HEK293 (cell line): ENCODE measurements at regions not wholly inside any gene's neighbourhood (a gene's known extent, or its start where the extent isn't known, plus 50 kb on each side); places are given as distances from the start of the nearest gene placed in this dataset.

Source experiments
- CTCF ChIA-PET: fragments of 350-600 bp; formaldehyde crosslinking; extraction: SDS; loops from one replicate; lab custom pipeline; 2021; ENCODE audit warnings: antibody characterized with exemption; lab: Yijun Ruan, JAX
- POLR2A ChIA-PET: fragments of 300-600 bp; formaldehyde crosslinking; extraction: SDS; loops from one replicate; lab custom pipeline; 2020; ENCODE audit warnings: antibody characterized with exemption, inconsistent platforms; lab: Yijun Ruan, JAX
- H3K27ac ChIP-seq: fragments of 200-500 bp; sonication (Bioruptor generic); 2 replicates; pipeline ENCODE4 v1.5.1; 2014; ENCODE audit warnings: low read depth, low read length, control low read depth, inconsistent platforms; ENCODE audit errors: extremely low read depth
- H3K36me3 ChIP-seq, 2 experiments: fragments of 200-500 bp in 1 of 2; sonication (Bioruptor generic) in 1 of 2; 1 replicate in 1 of 2; 2 replicates in 1 of 2; pipeline ENCODE4 v1.5.1; 2014 to 2017; ENCODE audit warnings: inconsistent platforms in 2 of 2, low read length in 2 of 2; ENCODE audit not compliant: control insufficient read depth in 2 of 2, insufficient read depth in 1 of 2
- H3K4me1 ChIP-seq: fragments of 200-500 bp; sonication (Bioruptor generic); 2 replicates; pipeline ENCODE4 v1.5.1; 2014; ENCODE audit warnings: mild to moderate bottlenecking, low read length, inconsistent platforms; ENCODE audit not compliant: control insufficient read depth, insufficient read depth
- H3K4me3 ChIP-seq: 2 replicates; pipeline ENCODE4 v1.5.1; 2011; ENCODE audit warnings: low read depth, mild to moderate bottlenecking, control low read depth, low read length, moderate library complexity
- H3K9me3 ChIP-seq: fragments of 200-500 bp; sonication (Bioruptor generic); 2 replicates; pipeline ENCODE4 v1.5.1; 2014; ENCODE audit warnings: low read depth, low read length, inconsistent platforms; ENCODE audit not compliant: control insufficient read depth, insufficient read depth
- EGR2 ChIP-seq: fragments of 450-650 bp; formaldehyde crosslinking; IDR thresholded peaks from 2 replicates; pipeline ENCODE4 v1.5.1; 2016; ENCODE audit warnings: low read depth, missing biosample characterization, missing genetic modification characterization
- KLF16 ChIP-seq: fragments of 450-650 bp; formaldehyde crosslinking; IDR thresholded peaks from 2 replicates; pipeline ENCODE4 v1.5.1; 2017; ENCODE audit warnings: missing biosample characterization, missing genetic modification characterization
- OSR2 ChIP-seq: fragments of 450-650 bp; formaldehyde crosslinking; IDR thresholded peaks from 2 replicates; pipeline ENCODE4 v1.5.1; 2016; ENCODE audit warnings: missing biosample characterization, missing genetic modification characterization
- RBAK ChIP-seq: fragments of 450-650 bp; formaldehyde crosslinking; IDR thresholded peaks from 2 replicates; pipeline ENCODE4 v1.5.1; 2016; ENCODE audit warnings: missing biosample characterization, missing genetic modification characterization
- TSHZ1 ChIP-seq: fragments of 450-650 bp; formaldehyde crosslinking; IDR thresholded peaks from 2 replicates; pipeline ENCODE4 v1.5.1; 2016; ENCODE audit warnings: missing biosample characterization, missing genetic modification characterization, borderline replicate concordance
- YY1 ChIP-seq: fragments of 450-650 bp; formaldehyde crosslinking; IDR thresholded peaks from 2 replicates; pipeline ENCODE4 v1.5.1; 2018; ENCODE audit warnings: missing biosample characterization, missing genetic modification characterization
- ZBTB6 ChIP-seq: fragments of 450-650 bp; formaldehyde crosslinking; IDR thresholded peaks from 2 replicates; pipeline ENCODE4 v1.5.1; 2017; ENCODE audit warnings: missing biosample characterization, missing genetic modification characterization
- ZEB2 ChIP-seq: fragments of 450-650 bp; formaldehyde crosslinking; IDR thresholded peaks from 2 replicates; pipeline ENCODE4 v1.5.1; 2016; ENCODE audit warnings: missing biosample characterization, missing genetic modification characterization
- ZNF10 ChIP-seq: fragments of 450-650 bp; formaldehyde crosslinking; IDR thresholded peaks from 2 replicates; pipeline ENCODE4 v1.5.1; 2017; ENCODE audit warnings: missing biosample characterization, missing genetic modification characterization
- ZNF157 ChIP-seq: fragments of 450-650 bp; formaldehyde crosslinking; IDR thresholded peaks from 2 replicates; pipeline ENCODE4 v1.5.1; 2016; ENCODE audit warnings: missing biosample characterization, missing genetic modification characterization
- ZNF175 ChIP-seq: fragments of 450-650 bp; formaldehyde crosslinking; IDR thresholded peaks from 2 replicates; pipeline ENCODE4 v1.5.1; 2016; ENCODE audit warnings: missing biosample characterization, missing genetic modification characterization
- ZNF202 ChIP-seq: fragments of 450-650 bp; formaldehyde crosslinking; IDR thresholded peaks from 2 replicates; pipeline ENCODE4 v1.5.1; 2016; ENCODE audit warnings: missing biosample characterization, missing genetic modification characterization, borderline replicate concordance
- ZNF23 ChIP-seq: fragments of 450-650 bp; formaldehyde crosslinking; IDR thresholded peaks from 2 replicates; pipeline ENCODE4 v1.5.1; 2016; ENCODE audit warnings: missing biosample characterization, missing genetic modification characterization, borderline replicate concordance
- ZNF280D ChIP-seq: fragments of 450-650 bp; formaldehyde crosslinking; IDR thresholded peaks from 2 replicates; pipeline ENCODE4 v1.5.1; 2016; ENCODE audit warnings: missing biosample characterization, missing genetic modification characterization
- ZNF302 ChIP-seq: fragments of 450-650 bp; formaldehyde crosslinking; IDR thresholded peaks from 2 replicates; pipeline ENCODE4 v1.5.1; 2016; ENCODE audit warnings: missing biosample characterization, missing genetic modification characterization, low read depth
- ZNF324 ChIP-seq: fragments of 450-650 bp; formaldehyde crosslinking; IDR thresholded peaks from 2 replicates; pipeline ENCODE4 v1.5.1; 2016; ENCODE audit warnings: missing biosample characterization, missing genetic modification characterization
- ZNF558 ChIP-seq: fragments of 450-650 bp; formaldehyde crosslinking; IDR thresholded peaks from 2 replicates; pipeline ENCODE4 v1.5.1; 2016; ENCODE audit warnings: missing biosample characterization, missing genetic modification characterization
- ZNF677 ChIP-seq: fragments of 450-650 bp; IDR thresholded peaks from 2 replicates; pipeline ENCODE4 v1.5.0; 2018; ENCODE audit warnings: missing biosample characterization, mild to moderate bottlenecking, missing genetic modification characterization, moderate library complexity
- TF ChIP-seq, protein P1 (sequence below): fragments of 450-650 bp; formaldehyde crosslinking; IDR thresholded peaks from 2 replicates; pipeline ENCODE4 v1.5.1; 2016; ENCODE audit warnings: missing biosample characterization, missing genetic modification characterization
- TF ChIP-seq, protein P2 (sequence below): fragments of 450-650 bp; formaldehyde crosslinking; conservative IDR thresholded peaks from 2 replicates; pipeline ENCODE4 v1.5.1; 2016; ENCODE audit warnings: low read depth, missing biosample characterization, missing genetic modification characterization

- ChIA-PET POLR2A (no interaction called here), CTCF (no interaction called here)
- Histone ChIP-seq H3K36me3 (no peaks in the 10 kb centered on the region), H3K4me1 (no peaks in the 10 kb centered on the region), H3K27ac (no peak overlapping the region), H3K4me3 (no peak overlapping the region), H3K9me3 (no peaks in the 10 kb centered on the region)
- TF ChIP-seq ZNF280D: no peak
- TF ChIP-seq ZEB2: no peak
- TF ChIP-seq TSHZ1 (tag by site-specific recombination): no peak
- TF ChIP-seq ZNF324 (tag by site-specific recombination): no peak
- TF ChIP-seq, protein P1, sequence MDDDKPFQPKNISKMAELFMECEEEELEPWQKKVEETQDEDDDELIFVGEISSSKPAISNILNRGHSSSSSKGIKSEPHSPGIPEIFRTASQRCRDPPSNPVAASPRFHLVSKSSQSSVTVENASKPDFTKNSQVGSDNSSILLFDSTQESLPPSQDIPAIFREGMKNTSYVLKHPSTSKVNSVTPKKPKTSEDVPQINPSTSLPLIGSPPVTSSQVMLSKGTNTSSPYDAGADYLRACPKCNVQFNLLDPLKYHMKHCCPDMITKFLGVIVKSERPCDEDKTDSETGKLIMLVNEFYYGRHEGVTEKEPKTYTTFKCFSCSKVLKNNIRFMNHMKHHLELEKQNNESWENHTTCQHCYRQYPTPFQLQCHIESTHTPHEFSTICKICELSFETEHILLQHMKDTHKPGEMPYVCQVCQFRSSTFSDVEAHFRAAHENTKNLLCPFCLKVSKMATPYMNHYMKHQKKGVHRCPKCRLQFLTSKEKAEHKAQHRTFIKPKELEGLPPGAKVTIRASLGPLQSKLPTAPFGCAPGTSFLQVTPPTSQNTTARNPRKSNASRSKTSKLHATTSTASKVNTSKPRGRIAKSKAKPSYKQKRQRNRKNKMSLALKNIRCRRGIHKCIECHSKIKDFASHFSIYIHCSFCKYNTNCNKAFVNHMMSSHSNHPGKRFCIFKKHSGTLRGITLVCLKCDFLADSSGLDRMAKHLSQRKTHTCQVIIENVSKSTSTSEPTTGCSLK: no peak
- no peak for TF ChIP-seq ZNF677 (tag by site-specific recombination)
Measured at GRCh38 chr1:189908113-189908512, 569.6 kb downstream of the BRINP3 start.

- no peaks in the 10 kb centered on the region for H3K9me3 ChIP-seq
- no peaks in the 10 kb centered on the region for H3K36me3 ChIP-seq
- POLR2A ChIA-PET: no interaction called here
- CTCF ChIA-PET: no interaction called here
- H3K4me3 ChIP-seq: no peak overlapping the region
- no peaks in the 10 kb centered on the region for H3K4me1 ChIP-seq
- no peak for TF ChIP-seq RBAK (tag by site-specific recombination)
- no peak for TF ChIP-seq ZNF202 (tag by site-specific recombination)
- TF ChIP-seq ZNF558: no peak
- TF ChIP-seq EGR2 (tag by site-specific recombination): no peak
- TF ChIP-seq KLF16 (tag by site-specific recombination): no peak
- no peak for TF ChIP-seq ZNF175 (tag by site-specific recombination)
- TF ChIP-seq ZBTB6 (tag by site-specific recombination): no peak
- no peak for TF ChIP-seq ZNF10 (tag by site-specific recombination)
- no peak for TF ChIP-seq ZNF302 (tag by site-specific recombination)
- no peak for TF ChIP-seq YY1 (tag by site-specific recombination)
- no peak for TF ChIP-seq ZNF157
- TF ChIP-seq, protein P2, sequence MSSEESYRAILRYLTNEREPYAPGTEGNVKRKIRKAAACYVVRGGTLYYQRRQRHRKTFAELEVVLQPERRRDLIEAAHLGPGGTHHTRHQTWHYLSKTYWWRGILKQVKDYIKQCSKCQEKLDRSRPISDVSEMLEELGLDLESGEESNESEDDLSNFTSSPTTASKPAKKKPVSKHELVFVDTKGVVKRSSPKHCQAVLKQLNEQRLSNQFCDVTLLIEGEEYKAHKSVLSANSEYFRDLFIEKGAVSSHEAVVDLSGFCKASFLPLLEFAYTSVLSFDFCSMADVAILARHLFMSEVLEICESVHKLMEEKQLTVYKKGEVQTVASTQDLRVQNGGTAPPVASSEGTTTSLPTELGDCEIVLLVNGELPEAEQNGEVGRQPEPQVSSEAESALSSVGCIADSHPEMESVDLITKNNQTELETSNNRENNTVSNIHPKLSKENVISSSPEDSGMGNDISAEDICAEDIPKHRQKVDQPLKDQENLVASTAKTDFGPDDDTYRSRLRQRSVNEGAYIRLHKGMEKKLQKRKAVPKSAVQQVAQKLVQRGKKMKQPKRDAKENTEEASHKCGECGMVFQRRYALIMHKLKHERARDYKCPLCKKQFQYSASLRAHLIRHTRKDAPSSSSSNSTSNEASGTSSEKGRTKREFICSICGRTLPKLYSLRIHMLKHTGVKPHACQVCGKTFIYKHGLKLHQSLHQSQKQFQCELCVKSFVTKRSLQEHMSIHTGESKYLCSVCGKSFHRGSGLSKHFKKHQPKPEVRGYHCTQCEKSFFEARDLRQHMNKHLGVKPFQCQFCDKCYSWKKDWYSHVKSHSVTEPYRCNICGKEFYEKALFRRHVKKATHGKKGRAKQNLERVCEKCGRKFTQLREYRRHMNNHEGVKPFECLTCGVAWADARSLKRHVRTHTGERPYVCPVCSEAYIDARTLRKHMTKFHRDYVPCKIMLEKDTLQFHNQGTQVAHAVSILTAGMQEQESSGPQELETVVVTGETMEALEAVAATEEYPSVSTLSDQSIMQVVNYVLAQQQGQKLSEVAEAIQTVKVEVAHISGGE (tag by site-specific recombination): no peak
- no peak for TF ChIP-seq ZNF23
- no peak for TF ChIP-seq OSR2
- no peak overlapping the region for H3K27ac ChIP-seq
Measured at GRCh38 chr1:189921613-189922012, 556.1 kb downstream of the BRINP3 start.
